OCI-LY7 (cell line): ENCODE measurements at regions not wholly inside any gene's neighbourhood (a gene's known extent, or its start where the extent isn't known, plus 50 kb on each side); places are given as distances from the start of the nearest gene placed in this dataset.
"Not testable (repeated sequence)": the region's sequence is repeated elsewhere in the genome, so short reads cannot be mapped to it uniquely, and the experiment has no call there.

Experiments
- EZH2phosphoT487 ChIP-seq: fragments of 200-600 bp; sonication (generic); IDR thresholded peaks from 2 replicates; pipeline ENCODE4 v1.6.1; 2018; ENCODE audit warnings: low read depth, borderline replicate concordance, mild to moderate bottlenecking, mixed run types, antibody characterized with exemption, low read length, moderate library complexity, mixed read lengths
- TF ChIP-seq, protein P1 (sequence below): fragments of 200-600 bp; sonication (generic); conservative IDR thresholded peaks from 2 replicates; pipeline ENCODE4 v1.5.1; 2014; ENCODE audit warnings: mild to moderate bottlenecking, antibody characterized with exemption, low read length, moderate library complexity, mixed read lengths

DNA sequence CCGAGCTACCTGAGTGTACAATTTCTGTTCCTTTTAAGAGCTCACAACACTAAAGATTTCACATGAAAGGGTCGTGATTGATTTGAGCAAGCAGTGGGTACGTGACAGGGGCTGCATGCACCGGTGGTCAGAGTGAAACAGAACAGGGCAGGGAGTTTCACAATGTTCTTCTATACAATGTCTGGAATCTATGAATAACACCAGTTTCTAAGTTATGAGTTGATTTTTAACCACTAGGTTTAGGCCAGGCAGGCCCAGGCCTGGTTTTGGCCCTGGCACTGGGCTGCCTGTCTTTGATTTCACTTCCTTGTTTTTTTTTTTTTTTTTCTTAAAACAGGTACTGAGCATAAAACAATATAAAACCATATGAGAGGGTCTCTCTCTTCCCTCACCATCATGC, 642.2 kb downstream of the DOK5 start:
- TF ChIP-seq, protein P1, sequence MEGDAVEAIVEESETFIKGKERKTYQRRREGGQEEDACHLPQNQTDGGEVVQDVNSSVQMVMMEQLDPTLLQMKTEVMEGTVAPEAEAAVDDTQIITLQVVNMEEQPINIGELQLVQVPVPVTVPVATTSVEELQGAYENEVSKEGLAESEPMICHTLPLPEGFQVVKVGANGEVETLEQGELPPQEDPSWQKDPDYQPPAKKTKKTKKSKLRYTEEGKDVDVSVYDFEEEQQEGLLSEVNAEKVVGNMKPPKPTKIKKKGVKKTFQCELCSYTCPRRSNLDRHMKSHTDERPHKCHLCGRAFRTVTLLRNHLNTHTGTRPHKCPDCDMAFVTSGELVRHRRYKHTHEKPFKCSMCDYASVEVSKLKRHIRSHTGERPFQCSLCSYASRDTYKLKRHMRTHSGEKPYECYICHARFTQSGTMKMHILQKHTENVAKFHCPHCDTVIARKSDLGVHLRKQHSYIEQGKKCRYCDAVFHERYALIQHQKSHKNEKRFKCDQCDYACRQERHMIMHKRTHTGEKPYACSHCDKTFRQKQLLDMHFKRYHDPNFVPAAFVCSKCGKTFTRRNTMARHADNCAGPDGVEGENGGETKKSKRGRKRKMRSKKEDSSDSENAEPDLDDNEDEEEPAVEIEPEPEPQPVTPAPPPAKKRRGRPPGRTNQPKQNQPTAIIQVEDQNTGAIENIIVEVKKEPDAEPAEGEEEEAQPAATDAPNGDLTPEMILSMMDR = not testable (repeated sequence)
- TF ChIP-seq EZH2phosphoT487 = not testable (repeated sequence)
